Upper lobe of right lung (tissue), 1 donor: ENCODE measurements at regions not wholly inside any gene's neighbourhood (a gene's known extent, or its start where the extent isn't known, plus 50 kb on each side); places are given as distances from the start of the nearest gene placed in this dataset.

Experiments used
- ATAC-seq: fragments of 200-7000 bp; cut with Tn5 transposase; one replicate; pipeline ENCODE4 v1.9.1; 2020; ENCODE audit warnings: mild to moderate bottlenecking, moderate library complexity
- DNase-seq: peaks from one replicate; pipeline ENCODE4 v3.0.0-alpha.2; 2020
- H3K27ac ChIP-seq: fragments of 200-600 bp; one replicate; pipeline ENCODE4 v1.8.0; 2022
- H3K27me3 ChIP-seq: fragments of 200-600 bp; one replicate; pipeline ENCODE4 v1.8.0; 2022; ENCODE audit warnings: mild to moderate bottlenecking
- H3K36me3 ChIP-seq: fragments of 200-600 bp; one replicate; pipeline ENCODE4 v1.8.0; 2022
- H3K4me1 ChIP-seq: fragments of 200-600 bp; one replicate; pipeline ENCODE4 v1.8.0; 2022
- H3K4me3 ChIP-seq: fragments of 200-600 bp; one replicate; pipeline ENCODE4 v1.8.0; 2022; ENCODE audit warnings: mild to moderate bottlenecking
- H3K9me3 ChIP-seq: fragments of 200-600 bp; one replicate; pipeline ENCODE4 v1.8.0; 2022
- CTCF ChIP-seq: fragments of 200-600 bp; IDR thresholded peaks from one replicate; pipeline ENCODE4 v1.8.0; 2022; ENCODE audit warnings: antibody characterized with exemption
- intact Hi-C: fragments of 100-400 bp; cut with DNase I; formaldehyde crosslinking; loops from one replicate; pipeline ENCODE4 v1.11.0; 2022
- donor health status: DM: no; HTN: yes; CAD: no; lungs with severe emphysema.

- DNase-seq = no peak
- H3K4me1 ChIP-seq = peaks cover 20% of the 10 kb centered on the region
- H3K27me3 ChIP-seq = no peaks in the 10 kb centered on the region
- TF ChIP-seq CTCF = no peak
- H3K27ac ChIP-seq = no peak overlapping the region
- no peaks in the 10 kb centered on the region for H3K9me3 ChIP-seq
- H3K4me3 ChIP-seq = no peak overlapping the region
- intact Hi-C loops = no loop called here
- H3K36me3 ChIP-seq = no peaks in the 10 kb centered on the region
- peak; percentile 20 for ATAC-seq
Observed at GRCh38 chr5:109486200-109486804, 76.5 kb upstream of the PJA2 start.

GRCh38 chr5:109485030-109485429, 75.3 kb upstream of the PJA2 start:
- no peak overlapping the region for H3K27ac ChIP-seq
- peak; percentile 76 for DNase-seq
- no peaks in the 10 kb centered on the region for H3K27me3 ChIP-seq
- intact Hi-C loops = no loop called here
- H3K4me3 ChIP-seq = no peak overlapping the region
- ATAC-seq = peak; percentile 75
- peaks cover 20% of the 10 kb centered on the region for H3K4me1 ChIP-seq
- no peaks in the 10 kb centered on the region for H3K36me3 ChIP-seq
- no peaks in the 10 kb centered on the region for H3K9me3 ChIP-seq
- TF ChIP-seq CTCF = no peak

- Histone ChIP-seq H3K4me1 (peaks cover 20% of the 10 kb centered on the region), H3K27me3 (no peaks in the 10 kb centered on the region), H3K27ac (no peak overlapping the region), H3K9me3 (no peaks in the 10 kb centered on the region), H3K36me3 (no peaks in the 10 kb centered on the region), H3K4me3 (no peak overlapping the region)
- DNase-seq (no peak), ATAC-seq (no peak)
- intact Hi-C loops = no loop called here
- TF ChIP-seq CTCF = no peak
Observed at GRCh38 chr5:109484597-109484996, 74.8 kb upstream of the PJA2 start.

GRCh38 chr5:109483395-109483971, 73.7 kb upstream of the PJA2 start:
- ATAC-seq = peak; percentile 47
- Histone ChIP-seq H3K36me3 (no peaks in the 10 kb centered on the region), H3K27me3 (no peaks in the 10 kb centered on the region), H3K9me3 (no peaks in the 10 kb centered on the region), H3K4me3 (no peak overlapping the region), H3K4me1 (peaks cover 20% of the 10 kb centered on the region), H3K27ac (no peak overlapping the region)
- no peak for TF ChIP-seq CTCF
- intact Hi-C loops = no loop called here
- DNase-seq = no peak

- ATAC-seq = no peak
Observed at GRCh38 chr5:109482748-109483147, 73.0 kb upstream of the PJA2 start.

More at GRCh38 chr5:109482748-109483147, 73.0 kb upstream of the PJA2 start:
- Histone ChIP-seq H3K27me3 (no peaks in the 10 kb centered on the region), H3K27ac (no peak overlapping the region), H3K4me1 (peaks cover 20% of the 10 kb centered on the region), H3K9me3 (no peaks in the 10 kb centered on the region), H3K36me3 (no peaks in the 10 kb centered on the region), H3K4me3 (no peak overlapping the region)
- no peak for TF ChIP-seq CTCF
- DNase-seq = no peak
- intact Hi-C loops = no loop called here
